NB4 (cell line): ENCODE measurements at regions not wholly inside any gene's neighbourhood (a gene's known extent, or its start where the extent isn't known, plus 50 kb on each side); places are given as distances from the start of the nearest gene placed in this dataset.

Source experiments
- CTCF ChIP-seq: IDR thresholded peaks from one replicate; pipeline ENCODE4 v1.5.1; 2012; ENCODE audit warnings: low read depth, low read length
- POLR2A ChIP-seq: IDR thresholded peaks from 2 replicates; pipeline ENCODE4 v1.6.1; 2011; ENCODE audit warnings: mild to moderate bottlenecking; ENCODE audit not compliant: insufficient read length; ENCODE audit errors: extremely low read depth
- TF ChIP-seq, protein P1 (sequence below): IDR thresholded peaks from 2 replicates; pipeline ENCODE4 v1.6.1; 2011; ENCODE audit warnings: low read depth, low read length

DNA sequence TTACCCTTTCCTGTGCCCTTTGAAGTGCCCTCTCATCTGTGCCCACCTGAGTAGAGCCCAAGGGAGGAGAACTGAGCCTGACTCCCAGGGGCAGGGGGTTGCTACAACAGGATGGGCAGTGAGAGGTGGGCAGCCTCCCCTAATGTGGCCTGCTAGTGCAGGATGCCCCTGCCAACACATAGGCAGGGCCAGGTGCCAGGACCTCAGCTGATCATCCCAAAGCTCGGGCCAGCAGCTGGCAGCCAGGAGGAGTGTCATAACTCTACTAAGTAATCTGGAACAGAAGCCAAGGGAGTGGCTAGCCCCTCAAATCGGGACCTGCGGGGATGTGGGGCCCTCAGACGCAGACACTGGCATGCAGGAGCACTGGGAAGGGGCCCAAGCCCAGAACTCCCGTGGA is 208.8 kb upstream of the RAB4A start:
- TF ChIP-seq CTCF (no peak), POLR2A (no peak)
- TF ChIP-seq, protein P1, sequence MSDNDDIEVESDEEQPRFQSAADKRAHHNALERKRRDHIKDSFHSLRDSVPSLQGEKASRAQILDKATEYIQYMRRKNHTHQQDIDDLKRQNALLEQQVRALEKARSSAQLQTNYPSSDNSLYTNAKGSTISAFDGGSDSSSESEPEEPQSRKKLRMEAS, result no peak
